Keratinocyte (primary cell): ENCODE measurements at regions not wholly inside any gene's neighbourhood (a gene's known extent, or its start where the extent isn't known, plus 50 kb on each side); places are given as distances from the start of the nearest gene placed in this dataset.

Source experiments
- DNase-seq: peaks from one replicate; pipeline ENCODE4 v3.0.0-alpha.2; 2011; ENCODE audit warnings: low read depth, missing footprints, low spot score
- FAIRE-seq: peaks from 2 replicates; lab custom pipeline; 2011; peaks lifted over from hg19 to GRCh38; lab: Jason Lieb, UNC
- H2AFZ ChIP-seq: 2 replicates; pipeline ENCODE4 v1.6.0; 2012; ENCODE audit warnings: low read length, control low read depth, inconsistent platforms; ENCODE audit not compliant: control insufficient read depth
- H3K27ac ChIP-seq: 2 replicates; pipeline ENCODE4 v1.5.1; 2011; ENCODE audit warnings: low read length; ENCODE audit not compliant: control insufficient read depth, insufficient read depth
- H3K27me3 ChIP-seq: 3 replicates; pipeline ENCODE4 v1.6.0; 2011; ENCODE audit warnings: low read length; ENCODE audit not compliant: control insufficient read depth, insufficient read depth; ENCODE audit errors: extremely low read depth
- H3K36me3 ChIP-seq, 2 experiments: 2 replicates in 1 of 2; 3 replicates in 1 of 2; pipeline ENCODE4 v1.5.1; 2011; ENCODE audit warnings: low read length in 2 of 2, mild to moderate bottlenecking in 1 of 2; ENCODE audit not compliant: control insufficient read depth in 2 of 2, insufficient read depth in 2 of 2; ENCODE audit errors: extremely low read depth in 1 of 2
- H3K4me1 ChIP-seq: 3 replicates; pipeline ENCODE4 v1.5.1; 2011; ENCODE audit warnings: low read length; ENCODE audit not compliant: control insufficient read depth, insufficient read depth; ENCODE audit errors: extremely low read depth
- H3K4me2 ChIP-seq: 3 replicates; pipeline ENCODE4 v1.6.0; 2011; ENCODE audit warnings: low read depth, low read length; ENCODE audit not compliant: control insufficient read depth, insufficient read depth; ENCODE audit errors: extremely low read depth
- H3K4me3 ChIP-seq, 3 experiments: fragments of 200-600 bp in 1 of 3; sonication (generic) in 1 of 3; 2 replicates in 2 of 3; 3 replicates in 1 of 3; pipeline ENCODE4 v1.5.1; 2011 to 2016; ENCODE audit warnings: low read length in 3 of 3, mild to moderate bottlenecking in 3 of 3, control low read depth in 2 of 3, inconsistent platforms in 1 of 3, low read depth in 1 of 3, mixed read lengths in 1 of 3, mixed run types in 1 of 3, moderate library complexity in 1 of 3; ENCODE audit not compliant: control insufficient read depth in 2 of 3, insufficient read depth in 2 of 3; ENCODE audit errors: extremely low read depth in 1 of 3
- H3K79me2 ChIP-seq: 2 replicates; pipeline ENCODE4 v1.6.0; 2012; ENCODE audit warnings: low read length; ENCODE audit not compliant: control insufficient read depth, insufficient read depth
- H3K9ac ChIP-seq: 3 replicates; pipeline ENCODE4 v1.6.0; 2011; ENCODE audit warnings: low read length; ENCODE audit not compliant: control insufficient read depth, insufficient read depth; ENCODE audit errors: extremely low read depth
- H3K9me1 ChIP-seq: 3 replicates; pipeline ENCODE4 v1.6.0; 2011; ENCODE audit warnings: low read length; ENCODE audit not compliant: control insufficient read depth, insufficient read depth; ENCODE audit errors: extremely low read depth
- H3K9me3 ChIP-seq: 2 replicates; pipeline ENCODE4 v1.5.1; 2012; ENCODE audit warnings: low read depth, low read length; ENCODE audit not compliant: control insufficient read depth
- H4K20me1 ChIP-seq: 3 replicates; pipeline ENCODE4 v1.6.0; 2011; ENCODE audit warnings: low read length; ENCODE audit not compliant: control insufficient read depth, insufficient read depth; ENCODE audit errors: extremely low read depth
- EZH2 ChIP-seq: IDR thresholded peaks from one replicate; pipeline ENCODE4 v1.6.1; 2012; ENCODE audit warnings: inconsistent platforms, mild to moderate bottlenecking, low read length, moderate library complexity
- dilution Hi-C: fragments of 300-500 bp; cut with MboI; formaldehyde crosslinking; loops from one replicate; pipeline ENCODE4 v1.7.0; 2020; ENCODE audit warnings: low sequenced_read_pairs; ENCODE audit not compliant: extremely low pct_ligation_motif_present
- TF ChIP-seq, protein P1 (sequence below), 3 experiments: IDR thresholded peaks in 1 of 3; conservative IDR thresholded peaks in 1 of 3; optimal IDR thresholded peaks in 1 of 3; 2 replicates in 2 of 3; 3 replicates in 1 of 3; pipeline versions ENCODE3 to v1.5.1; 2011; ENCODE audit warnings: low read length in 3 of 3, mild to moderate bottlenecking in 3 of 3, moderate library complexity in 2 of 3, control low read depth in 1 of 3, inconsistent platforms in 1 of 3; ENCODE audit not compliant: insufficient read depth in 2 of 3; ENCODE audit errors: extremely low read depth in 1 of 3

DNA sequence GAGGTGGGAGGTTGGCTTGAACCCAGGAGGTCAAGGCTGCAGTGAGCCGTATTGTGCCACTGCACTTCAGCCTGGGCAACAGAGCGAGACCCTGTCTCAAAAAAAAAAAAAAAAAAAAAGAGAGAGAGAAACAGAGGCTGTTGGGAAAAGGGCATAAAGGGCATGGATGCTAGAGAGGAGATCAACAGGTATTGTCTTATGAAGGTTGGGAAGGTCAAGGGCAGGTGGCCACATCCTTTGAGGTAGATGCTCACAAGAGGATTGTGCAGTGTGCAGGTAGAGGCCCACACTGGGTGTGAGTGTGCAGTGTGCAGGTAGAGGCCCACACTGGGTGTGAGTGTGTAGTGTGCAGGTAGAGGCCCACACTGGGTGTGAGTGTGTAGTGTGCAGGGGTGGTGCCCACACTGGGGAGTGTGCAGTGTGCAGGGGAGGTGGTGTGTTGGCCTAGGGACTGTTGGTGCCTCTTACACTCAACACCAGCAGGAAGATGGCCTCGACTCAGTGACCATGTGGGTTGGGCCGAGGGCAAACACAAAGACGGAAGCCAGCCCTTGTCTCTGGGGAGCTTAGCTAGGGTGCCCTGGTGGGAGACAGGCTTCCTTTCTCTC is 404.9 kb upstream of the TNRC6C start:
- Histone ChIP-seq H3K9me1 (no peaks in the 10 kb centered on the region), H3K4me2 (no peak overlapping the region), H3K4me1 (no peaks in the 10 kb centered on the region), H3K9ac (no peak overlapping the region), H3K27me3 (peaks cover 45% of the 10 kb centered on the region), H2AFZ (no peak overlapping the region), H3K27ac (no peak overlapping the region), H3K4me3 (no peak overlapping the region), H3K79me2 (no peaks in the 10 kb centered on the region), H3K36me3 (no peaks in the 10 kb centered on the region), H3K9me3 (no peaks in the 10 kb centered on the region), H4K20me1 (no peaks in the 10 kb centered on the region)
- dilution Hi-C loops, result no loop called here
- no peak for TF ChIP-seq EZH2
- TF ChIP-seq, protein P1, sequence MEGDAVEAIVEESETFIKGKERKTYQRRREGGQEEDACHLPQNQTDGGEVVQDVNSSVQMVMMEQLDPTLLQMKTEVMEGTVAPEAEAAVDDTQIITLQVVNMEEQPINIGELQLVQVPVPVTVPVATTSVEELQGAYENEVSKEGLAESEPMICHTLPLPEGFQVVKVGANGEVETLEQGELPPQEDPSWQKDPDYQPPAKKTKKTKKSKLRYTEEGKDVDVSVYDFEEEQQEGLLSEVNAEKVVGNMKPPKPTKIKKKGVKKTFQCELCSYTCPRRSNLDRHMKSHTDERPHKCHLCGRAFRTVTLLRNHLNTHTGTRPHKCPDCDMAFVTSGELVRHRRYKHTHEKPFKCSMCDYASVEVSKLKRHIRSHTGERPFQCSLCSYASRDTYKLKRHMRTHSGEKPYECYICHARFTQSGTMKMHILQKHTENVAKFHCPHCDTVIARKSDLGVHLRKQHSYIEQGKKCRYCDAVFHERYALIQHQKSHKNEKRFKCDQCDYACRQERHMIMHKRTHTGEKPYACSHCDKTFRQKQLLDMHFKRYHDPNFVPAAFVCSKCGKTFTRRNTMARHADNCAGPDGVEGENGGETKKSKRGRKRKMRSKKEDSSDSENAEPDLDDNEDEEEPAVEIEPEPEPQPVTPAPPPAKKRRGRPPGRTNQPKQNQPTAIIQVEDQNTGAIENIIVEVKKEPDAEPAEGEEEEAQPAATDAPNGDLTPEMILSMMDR (optimal IDR thresholded peaks at IDR 0.05 in 1 of 3, IDR thresholded peaks at IDR 0.05 in 1 of 3, conservative IDR thresholded peaks at IDR 0.05 in 1 of 3; ENCODE audit: extremely low read depth in 1 of 3, insufficient read depth in 2 of 3, low read length in 3 of 3), result no peak
- no peak for DNase-seq
- FAIRE-seq, result no peak

DNA sequence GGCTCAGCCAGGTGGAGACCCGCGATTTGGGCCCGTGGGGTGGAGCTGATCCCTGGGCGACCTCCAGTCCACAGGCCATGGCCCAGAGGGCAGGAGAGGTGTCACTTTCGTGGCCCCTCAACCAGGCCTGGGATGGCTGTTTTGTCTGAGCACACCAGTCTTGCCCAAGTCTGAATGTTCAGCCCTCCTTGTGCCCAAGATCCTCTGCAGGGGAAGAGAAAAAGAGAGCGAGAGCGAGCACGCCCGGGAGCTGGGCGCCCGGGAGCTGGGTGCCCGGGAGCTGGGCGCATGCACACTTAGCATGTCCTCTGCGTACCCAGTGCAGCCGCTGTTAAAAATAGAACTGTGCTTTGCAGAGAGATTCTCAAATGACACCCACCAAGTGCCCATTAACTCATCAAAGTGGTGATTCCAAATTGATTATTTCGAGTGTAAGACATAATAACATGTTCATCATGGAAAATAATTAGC is 403.3 kb upstream of the TNRC6C start:
- Histone ChIP-seq H3K9me1 (no peaks in the 10 kb centered on the region), H3K9me3 (no peaks in the 10 kb centered on the region), H3K27me3 (peaks cover 44% of the 10 kb centered on the region), H2AFZ (no peak overlapping the region), H3K4me3 (no peak overlapping the region), H3K4me2 (no peak overlapping the region), H3K36me3 (no peaks in the 10 kb centered on the region), H3K4me1 (no peaks in the 10 kb centered on the region), H4K20me1 (no peaks in the 10 kb centered on the region), H3K27ac (no peak overlapping the region), H3K9ac (no peak overlapping the region), H3K79me2 (no peaks in the 10 kb centered on the region)
- TF ChIP-seq EZH2, result no peak
- TF ChIP-seq, protein P1 (optimal IDR thresholded peaks at IDR 0.05 in 1 of 3, IDR thresholded peaks at IDR 0.05 in 1 of 3, conservative IDR thresholded peaks at IDR 0.05 in 1 of 3; ENCODE audit: extremely low read depth in 1 of 3, insufficient read depth in 2 of 3, low read length in 3 of 3), result no peak
- dilution Hi-C loops, result no loop called here
- DNase-seq (no peak), FAIRE-seq (no peak)
